ENCODE measurements at regions not wholly inside any gene's neighbourhood (a gene's known extent, or its start where the extent isn't known, plus 50 kb on each side); places are given as distances from the start of the nearest gene placed in this dataset.

DNA sequence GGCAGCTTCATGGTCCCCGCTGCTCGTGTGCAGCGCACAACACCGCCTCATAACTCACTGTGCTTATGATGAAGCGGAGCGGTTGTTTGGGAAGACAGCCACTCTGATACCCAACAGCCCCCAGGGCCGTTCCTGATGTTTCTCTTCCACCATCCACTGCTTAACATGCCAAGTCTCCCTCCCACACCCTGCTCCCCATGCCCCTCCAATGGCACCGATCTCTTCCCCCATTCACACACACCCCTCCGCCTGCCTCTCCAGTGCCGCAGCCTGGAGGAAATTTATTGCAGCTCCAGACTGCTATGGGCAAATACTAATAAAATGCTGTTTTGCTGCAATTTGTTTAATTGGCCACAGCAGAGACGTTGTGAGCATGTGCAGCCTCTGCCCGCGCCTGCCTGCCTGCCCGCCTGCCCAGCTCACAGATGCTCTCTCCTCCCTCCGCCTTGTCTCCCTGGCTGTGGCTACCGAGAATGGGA, 80.3 kb upstream of the LHX1 start:
- Histone ChIP-seq H3K9me3 (no peaks in the 10 kb centered on the region), H3K36me3 (no peaks in the 10 kb centered on the region), H3K27ac (no peak overlapping the region), H3K4me3 (no peak overlapping the region), H3K27me3 (peaks cover 0 to 47% (median 7%) of the 10 kb centered on the region in 3 donors), H3K4me1 (no peaks in the 10 kb centered on the region)
- TF ChIP-seq POLR2AphosphoS5 (IDR thresholded peaks at IDR 0.05) (no peak), EP300 (IDR thresholded peaks at IDR 0.05) (no peak), POLR2A (IDR thresholded peaks at IDR 0.05) (no peak)
- TF ChIP-seq, protein P1, sequence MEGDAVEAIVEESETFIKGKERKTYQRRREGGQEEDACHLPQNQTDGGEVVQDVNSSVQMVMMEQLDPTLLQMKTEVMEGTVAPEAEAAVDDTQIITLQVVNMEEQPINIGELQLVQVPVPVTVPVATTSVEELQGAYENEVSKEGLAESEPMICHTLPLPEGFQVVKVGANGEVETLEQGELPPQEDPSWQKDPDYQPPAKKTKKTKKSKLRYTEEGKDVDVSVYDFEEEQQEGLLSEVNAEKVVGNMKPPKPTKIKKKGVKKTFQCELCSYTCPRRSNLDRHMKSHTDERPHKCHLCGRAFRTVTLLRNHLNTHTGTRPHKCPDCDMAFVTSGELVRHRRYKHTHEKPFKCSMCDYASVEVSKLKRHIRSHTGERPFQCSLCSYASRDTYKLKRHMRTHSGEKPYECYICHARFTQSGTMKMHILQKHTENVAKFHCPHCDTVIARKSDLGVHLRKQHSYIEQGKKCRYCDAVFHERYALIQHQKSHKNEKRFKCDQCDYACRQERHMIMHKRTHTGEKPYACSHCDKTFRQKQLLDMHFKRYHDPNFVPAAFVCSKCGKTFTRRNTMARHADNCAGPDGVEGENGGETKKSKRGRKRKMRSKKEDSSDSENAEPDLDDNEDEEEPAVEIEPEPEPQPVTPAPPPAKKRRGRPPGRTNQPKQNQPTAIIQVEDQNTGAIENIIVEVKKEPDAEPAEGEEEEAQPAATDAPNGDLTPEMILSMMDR (IDR thresholded peaks at IDR 0.05) = no peak
- 37 to 54% methylated on average over 16 of the region's 16 CpGs for WGBS, 2 donors
- DNase-seq = no peak
- intact Hi-C loops (cut with DNase I) = no loop called here

- no peak for TF ChIP-seq POLR2AphosphoS5 (IDR thresholded peaks at IDR 0.05)
- TF ChIP-seq POLR2A (IDR thresholded peaks at IDR 0.05) = no peak
- no peak for TF ChIP-seq EP300 (IDR thresholded peaks at IDR 0.05)
- TF ChIP-seq, protein P1 (IDR thresholded peaks at IDR 0.05) = no peak
- 65 to 67% methylated on average over 13 of the region's 13 CpGs for WGBS, 2 donors
- intact Hi-C loops (cut with DNase I) = no loop called here
Measured at GRCh38 chr17:36857698-36858097, 79.6 kb upstream of the LHX1 start.

DNA sequence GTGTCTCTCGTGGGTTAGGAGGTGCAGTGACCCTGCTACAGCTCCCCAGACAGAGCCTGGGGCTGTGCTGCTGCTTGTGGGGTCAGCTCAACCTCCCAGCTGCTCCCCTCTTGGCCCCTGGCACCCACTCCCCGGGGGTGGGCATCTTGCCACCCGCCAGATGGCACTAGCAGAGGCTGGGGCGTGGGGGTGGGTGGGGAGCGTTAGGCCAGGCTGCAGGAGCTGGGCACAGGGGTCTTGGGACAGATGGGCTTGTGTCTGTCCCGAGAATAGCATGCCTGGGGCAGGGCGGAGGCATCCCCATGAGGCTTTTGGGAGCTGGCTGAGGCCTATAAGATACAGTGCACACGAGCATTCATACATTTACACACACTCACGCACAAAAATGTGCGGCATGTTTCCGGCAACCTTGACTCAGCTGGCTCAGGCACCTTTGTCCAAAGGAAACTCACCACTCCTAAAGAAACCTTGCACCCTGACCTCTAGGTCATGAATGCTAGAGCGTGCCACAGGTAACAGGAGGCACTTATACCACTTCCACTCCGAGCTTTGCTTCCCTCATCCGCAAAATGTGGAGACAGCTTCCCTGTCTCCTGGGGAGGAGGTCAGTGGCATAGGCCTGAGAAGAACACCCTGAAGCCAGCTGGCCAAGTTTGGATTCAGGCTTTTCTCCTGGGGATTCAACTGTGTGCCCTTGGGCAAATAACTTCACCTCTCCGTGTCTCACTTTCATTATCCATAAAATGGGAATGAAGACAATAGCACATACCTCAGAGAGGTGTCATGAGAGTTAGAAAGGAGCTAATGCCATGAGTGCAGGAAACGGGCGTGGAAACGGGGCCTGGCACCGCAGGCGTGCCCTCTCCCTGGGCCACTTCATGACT, 78.9 kb upstream of the LHX1 start:
- WGBS, 2 donors = 73 to 83% methylated on average over 20 of the region's 20 CpGs
- H3K36me3 ChIP-seq = no peaks in the 10 kb centered on the region
- H3K27me3 ChIP-seq = peaks cover 0 to 47% (median 7%) of the 10 kb centered on the region in 3 donors
- no peaks in the 10 kb centered on the region for H3K9me3 ChIP-seq
- H3K4me1 ChIP-seq = no peaks in the 10 kb centered on the region
- no peak overlapping the region for H3K4me3 ChIP-seq
- TF ChIP-seq POLR2A (IDR thresholded peaks at IDR 0.05) (no peak), EP300 (IDR thresholded peaks at IDR 0.05) (no peak), POLR2AphosphoS5 (IDR thresholded peaks at IDR 0.05) (no peak)
- TF ChIP-seq, protein P1 (IDR thresholded peaks at IDR 0.05) = no peak
- no peak overlapping the region for H3K27ac ChIP-seq
- no peak for DNase-seq
- intact Hi-C loops (cut with DNase I) = no loop called here

More at GRCh38 chr17:36857698-36858097, 79.6 kb upstream of the LHX1 start:
- no peaks in the 10 kb centered on the region for H3K36me3 ChIP-seq
- no peak overlapping the region for H3K27ac ChIP-seq
- no peaks in the 10 kb centered on the region for H3K9me3 ChIP-seq
- peaks cover 0 to 47% (median 7%) of the 10 kb centered on the region in 3 donors for H3K27me3 ChIP-seq
- no peaks in the 10 kb centered on the region for H3K4me1 ChIP-seq
- no peak for DNase-seq
- no peak overlapping the region for H3K4me3 ChIP-seq

DNA sequence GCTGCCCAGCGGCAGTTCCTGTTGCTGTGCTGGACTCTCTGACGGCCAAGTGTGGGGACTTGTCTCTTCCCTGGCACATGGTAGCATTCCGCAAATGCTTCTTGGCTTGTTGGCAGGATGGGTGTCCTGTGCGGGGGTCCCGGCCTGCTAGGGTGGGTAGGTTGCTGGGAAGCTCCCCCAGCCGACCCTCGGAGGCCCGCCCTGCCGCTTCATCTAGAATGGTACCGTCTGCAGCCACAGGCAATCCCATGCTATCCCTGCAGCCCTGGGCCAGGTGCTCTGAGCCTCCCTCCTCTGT, 78.3 kb upstream of the LHX1 start:
- WGBS, 2 donors = 85% methylated on average over 10 of the region's 10 CpGs
- TF ChIP-seq EP300 (IDR thresholded peaks at IDR 0.05) (no peak), POLR2A (IDR thresholded peaks at IDR 0.05) (no peak), POLR2AphosphoS5 (IDR thresholded peaks at IDR 0.05) (no peak)
- TF ChIP-seq, protein P1 (IDR thresholded peaks at IDR 0.05) = no peak
- intact Hi-C loops (cut with DNase I) = no loop called here
- H3K36me3 ChIP-seq = no peaks in the 10 kb centered on the region
- H3K27ac ChIP-seq = no peak overlapping the region
- no peaks in the 10 kb centered on the region for H3K4me1 ChIP-seq
- H3K9me3 ChIP-seq = no peaks in the 10 kb centered on the region
- no peak overlapping the region for H3K4me3 ChIP-seq
- peaks cover 0 to 51% (median 7%) of the 10 kb centered on the region in 3 donors for H3K27me3 ChIP-seq
- no peak for DNase-seq
